ENCODE measurements at regions not wholly inside any gene's neighbourhood (a gene's known extent, or its start where the extent isn't known, plus 50 kb on each side); places are given as distances from the start of the nearest gene placed in this dataset.

DNA sequence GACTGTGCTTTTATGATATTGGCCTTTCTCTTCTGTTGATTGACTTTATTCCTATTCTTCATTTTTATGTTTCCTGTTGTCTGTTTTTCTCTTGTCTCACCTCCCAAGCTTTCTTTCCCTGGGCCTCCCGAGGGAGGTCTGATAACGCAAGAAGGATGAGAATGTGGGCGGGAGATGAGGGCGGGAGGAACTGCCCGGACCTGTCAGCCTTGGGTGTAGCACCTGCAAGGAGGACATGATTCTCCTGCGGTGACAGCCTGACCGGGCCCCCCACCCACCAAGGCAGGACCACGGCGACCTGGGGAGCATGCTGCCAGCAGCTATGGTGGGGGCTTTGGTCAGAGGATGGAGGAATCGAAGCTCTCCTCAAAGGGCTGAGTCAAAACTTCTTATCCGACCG lies 86.9 kb downstream of the PLEKHG1 start:
- Histone ChIP-seq H3K4me3 (no peak overlapping the region), H3K4me1 (no peaks in the 10 kb centered on the region), H3K9me3 (no peaks in the 10 kb centered on the region), H3K27me3 (no peaks in the 10 kb centered on the region), H3K27ac (peak overlapping the region in 3 of 4 donors; percentile 2 to 44 (median 31)), H3K36me3 (no peaks in the 10 kb centered on the region)
- no peak for TF ChIP-seq EP300 (IDR thresholded peaks at IDR 0.05)
- TF ChIP-seq POLR2AphosphoS5 (IDR thresholded peaks at IDR 0.05): no peak
- TF ChIP-seq POLR2A (IDR thresholded peaks at IDR 0.05): no peak
- TF ChIP-seq, protein P1, sequence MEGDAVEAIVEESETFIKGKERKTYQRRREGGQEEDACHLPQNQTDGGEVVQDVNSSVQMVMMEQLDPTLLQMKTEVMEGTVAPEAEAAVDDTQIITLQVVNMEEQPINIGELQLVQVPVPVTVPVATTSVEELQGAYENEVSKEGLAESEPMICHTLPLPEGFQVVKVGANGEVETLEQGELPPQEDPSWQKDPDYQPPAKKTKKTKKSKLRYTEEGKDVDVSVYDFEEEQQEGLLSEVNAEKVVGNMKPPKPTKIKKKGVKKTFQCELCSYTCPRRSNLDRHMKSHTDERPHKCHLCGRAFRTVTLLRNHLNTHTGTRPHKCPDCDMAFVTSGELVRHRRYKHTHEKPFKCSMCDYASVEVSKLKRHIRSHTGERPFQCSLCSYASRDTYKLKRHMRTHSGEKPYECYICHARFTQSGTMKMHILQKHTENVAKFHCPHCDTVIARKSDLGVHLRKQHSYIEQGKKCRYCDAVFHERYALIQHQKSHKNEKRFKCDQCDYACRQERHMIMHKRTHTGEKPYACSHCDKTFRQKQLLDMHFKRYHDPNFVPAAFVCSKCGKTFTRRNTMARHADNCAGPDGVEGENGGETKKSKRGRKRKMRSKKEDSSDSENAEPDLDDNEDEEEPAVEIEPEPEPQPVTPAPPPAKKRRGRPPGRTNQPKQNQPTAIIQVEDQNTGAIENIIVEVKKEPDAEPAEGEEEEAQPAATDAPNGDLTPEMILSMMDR (IDR thresholded peaks at IDR 0.05): no peak
- WGBS, 2 donors (ENCODE audit: low coverage in 1 of 2): 74% methylated on average over 4 of the region's 12 CpGs; no CpG with 5 or more reads in 1 of the 2 donors
- no peak for ATAC-seq

DNA sequence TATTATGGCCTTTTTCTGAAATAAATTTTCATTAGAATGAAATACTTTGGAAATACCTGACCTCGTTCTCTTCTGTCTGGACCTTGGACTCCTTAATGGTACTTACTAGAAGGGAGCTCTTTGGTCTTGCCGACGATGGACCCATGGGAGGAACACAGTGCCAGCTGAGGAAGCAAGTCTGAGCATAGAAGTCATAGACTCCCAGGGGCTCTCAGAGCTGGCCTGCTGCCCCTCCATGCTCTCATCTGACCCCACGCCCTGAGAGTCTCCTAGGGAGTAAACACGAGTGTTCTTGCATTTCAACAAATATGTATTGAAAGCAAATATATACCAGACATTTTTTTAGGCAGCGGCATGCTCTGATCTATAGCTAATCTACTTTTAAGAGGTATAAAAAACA lies 87.8 kb downstream of the PLEKHG1 start:
- ATAC-seq: peak; percentile 29
- Histone ChIP-seq H3K27me3 (no peaks in the 10 kb centered on the region), H3K36me3 (no peaks in the 10 kb centered on the region), H3K9me3 (no peaks in the 10 kb centered on the region), H3K4me1 (no peaks in the 10 kb centered on the region), H3K27ac (peak overlapping the region in 3 of 4 donors; percentile 0 to 41 (median 31)), H3K4me3 (no peak overlapping the region)
- WGBS, 2 donors (ENCODE audit: low coverage in 1 of 2): 53 to 73% methylated on average over 3 to 4 of the region's 6 CpGs
- no peak for TF ChIP-seq POLR2AphosphoS5 (IDR thresholded peaks at IDR 0.05)
- TF ChIP-seq, protein P1 (IDR thresholded peaks at IDR 0.05): no peak
- TF ChIP-seq POLR2A (IDR thresholded peaks at IDR 0.05): no peak
- TF ChIP-seq EP300 (IDR thresholded peaks at IDR 0.05): no peak

GRCh38 chr6:150689900-150690590 lies 90.4 kb downstream of the PLEKHG1 start:
- H3K27ac ChIP-seq: no peak overlapping the region
- H3K4me3 ChIP-seq: no peak overlapping the region
- no peak for TF ChIP-seq POLR2A (IDR thresholded peaks at IDR 0.05)
- TF ChIP-seq, protein P1 (IDR thresholded peaks at IDR 0.05): no peak
- no peak for TF ChIP-seq EP300 (IDR thresholded peaks at IDR 0.05)
- TF ChIP-seq POLR2AphosphoS5 (IDR thresholded peaks at IDR 0.05): no peak
- WGBS, 2 donors (ENCODE audit: low coverage in 1 of 2): 84 to 95% methylated on average over 5 of the region's 5 CpGs
- no peaks in the 10 kb centered on the region for H3K9me3 ChIP-seq
- ATAC-seq: no peak
- H3K36me3 ChIP-seq: no peaks in the 10 kb centered on the region
- no peaks in the 10 kb centered on the region for H3K4me1 ChIP-seq
- H3K27me3 ChIP-seq: no peaks in the 10 kb centered on the region

DNA sequence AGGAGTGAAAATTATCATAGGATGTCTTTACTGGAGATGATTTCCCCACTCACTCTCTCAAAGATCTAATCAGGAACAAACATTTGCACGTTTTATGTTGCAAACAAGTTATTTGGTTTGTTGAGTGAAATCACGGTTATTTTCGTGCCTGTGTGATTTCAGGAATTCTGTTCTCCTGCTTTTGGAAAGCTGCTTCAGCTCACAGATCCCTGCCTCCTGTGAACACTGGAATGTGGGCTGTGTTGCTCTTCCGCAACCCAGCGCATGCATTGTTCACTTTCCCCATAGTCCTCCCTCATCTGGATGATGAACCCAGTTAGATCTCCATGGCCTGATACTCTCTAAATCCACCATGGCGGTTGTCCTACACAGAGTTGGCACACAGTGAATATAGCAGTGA lies 91.0 kb downstream of the PLEKHG1 start:
- TF ChIP-seq, protein P1 (IDR thresholded peaks at IDR 0.05): no peak
- no peak for ATAC-seq
- no peaks in the 10 kb centered on the region for H3K9me3 ChIP-seq
- H3K4me1 ChIP-seq: no peaks in the 10 kb centered on the region
- H3K27ac ChIP-seq: no peak overlapping the region
- no peaks in the 10 kb centered on the region for H3K27me3 ChIP-seq
- no peak overlapping the region for H3K4me3 ChIP-seq
- H3K36me3 ChIP-seq: no peaks in the 10 kb centered on the region
- 90 to 93% methylated on average over 4 to 6 of the region's 6 CpGs for WGBS, 2 donors (ENCODE audit: low coverage in 1 of 2)

GRCh38 chr6:150691463-150691862 lies 91.8 kb downstream of the PLEKHG1 start:
- Histone ChIP-seq H3K27me3 (no peaks in the 10 kb centered on the region), H3K36me3 (no peaks in the 10 kb centered on the region), H3K4me1 (no peaks in the 10 kb centered on the region), H3K27ac (no peak overlapping the region), H3K9me3 (no peaks in the 10 kb centered on the region), H3K4me3 (no peak overlapping the region)
- TF ChIP-seq POLR2A (IDR thresholded peaks at IDR 0.05) (no peak), POLR2AphosphoS5 (IDR thresholded peaks at IDR 0.05) (no peak), EP300 (IDR thresholded peaks at IDR 0.05) (no peak)
- TF ChIP-seq, protein P1 (IDR thresholded peaks at IDR 0.05): no peak
- WGBS, 2 donors (ENCODE audit: low coverage in 1 of 2): 69 to 79% methylated on average over 2 of the region's 2 CpGs
- ATAC-seq: no peak

Measured in gastroesophageal sphincter (tissue), 4 donors.